ENCODE measurements at regions not wholly inside any gene's neighbourhood (a gene's known extent, or its start where the extent isn't known, plus 50 kb on each side); places are given as distances from the start of the nearest gene placed in this dataset.
"Not testable (repeated sequence)": the region's sequence is repeated elsewhere in the genome, so short reads cannot be mapped to it uniquely, and the experiment has no call there.

DNA sequence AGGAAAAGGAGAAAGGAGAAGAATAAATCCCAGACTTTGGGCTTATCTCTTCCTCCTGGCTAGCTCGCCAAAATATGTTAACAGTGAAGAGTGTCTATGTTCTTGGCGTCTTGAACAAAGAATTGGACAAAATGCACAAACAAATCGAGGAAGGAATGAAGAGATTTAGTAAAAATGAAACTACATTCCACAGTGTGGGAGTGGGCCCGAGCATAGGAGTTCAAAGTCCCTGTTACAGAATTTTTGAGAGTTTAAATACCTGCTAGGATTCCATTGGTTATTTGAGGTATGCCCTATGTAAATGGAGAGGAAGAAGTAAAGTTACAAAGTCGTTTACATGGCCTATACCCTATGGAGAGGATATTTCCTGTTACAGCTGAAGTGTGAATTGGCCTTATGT, 525.1 kb upstream of the CNTN5 start:
- ATAC-seq (ENCODE audit: low FRiP score) (no peak), DNase-seq (ENCODE audit: low spot score) (no peak)
- TF ChIP-seq, protein P1, sequence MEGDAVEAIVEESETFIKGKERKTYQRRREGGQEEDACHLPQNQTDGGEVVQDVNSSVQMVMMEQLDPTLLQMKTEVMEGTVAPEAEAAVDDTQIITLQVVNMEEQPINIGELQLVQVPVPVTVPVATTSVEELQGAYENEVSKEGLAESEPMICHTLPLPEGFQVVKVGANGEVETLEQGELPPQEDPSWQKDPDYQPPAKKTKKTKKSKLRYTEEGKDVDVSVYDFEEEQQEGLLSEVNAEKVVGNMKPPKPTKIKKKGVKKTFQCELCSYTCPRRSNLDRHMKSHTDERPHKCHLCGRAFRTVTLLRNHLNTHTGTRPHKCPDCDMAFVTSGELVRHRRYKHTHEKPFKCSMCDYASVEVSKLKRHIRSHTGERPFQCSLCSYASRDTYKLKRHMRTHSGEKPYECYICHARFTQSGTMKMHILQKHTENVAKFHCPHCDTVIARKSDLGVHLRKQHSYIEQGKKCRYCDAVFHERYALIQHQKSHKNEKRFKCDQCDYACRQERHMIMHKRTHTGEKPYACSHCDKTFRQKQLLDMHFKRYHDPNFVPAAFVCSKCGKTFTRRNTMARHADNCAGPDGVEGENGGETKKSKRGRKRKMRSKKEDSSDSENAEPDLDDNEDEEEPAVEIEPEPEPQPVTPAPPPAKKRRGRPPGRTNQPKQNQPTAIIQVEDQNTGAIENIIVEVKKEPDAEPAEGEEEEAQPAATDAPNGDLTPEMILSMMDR (IDR thresholded peaks at IDR 0.05) = no peak

DNA sequence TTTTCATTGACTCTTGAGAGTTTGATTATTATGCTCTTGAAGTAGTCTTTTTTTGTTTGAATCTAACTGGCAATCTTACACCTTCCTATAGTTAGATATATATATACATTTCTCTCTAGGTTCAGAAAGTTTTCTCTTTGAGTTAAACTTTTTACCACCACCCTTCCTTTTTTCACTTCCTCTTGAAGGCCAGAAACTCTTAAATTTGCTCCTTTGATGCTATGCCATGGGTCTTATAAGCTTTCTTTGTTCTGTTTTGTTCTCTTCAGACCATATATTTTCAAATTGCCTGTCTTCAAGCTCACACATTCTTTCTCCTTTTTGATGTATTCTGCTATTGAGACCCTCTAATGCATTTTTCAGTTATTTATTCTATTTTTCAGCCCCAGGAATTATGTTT, 513.5 kb upstream of the CNTN5 start:
- ATAC-seq (ENCODE audit: low FRiP score) (no peak), DNase-seq (ENCODE audit: low spot score) (no peak)
- TF ChIP-seq, protein P1 (IDR thresholded peaks at IDR 0.05) = no peak

DNA sequence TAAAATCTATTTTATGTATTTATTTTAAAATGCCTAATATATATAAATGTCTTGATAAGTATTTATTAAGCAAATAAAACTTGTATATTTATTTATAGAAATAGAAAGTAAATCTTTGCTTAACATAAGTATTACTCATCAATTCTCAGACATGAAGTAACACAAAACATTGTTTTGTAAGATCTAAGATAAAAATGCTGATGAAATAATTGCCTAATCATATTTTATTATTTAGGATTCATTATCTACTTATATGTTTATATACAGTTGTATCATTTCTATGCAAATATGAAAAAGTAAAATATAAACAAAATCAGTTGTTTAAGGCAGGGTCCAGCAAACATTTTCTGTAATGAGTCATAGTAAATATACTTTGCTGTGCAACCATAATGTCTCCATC, 507.8 kb upstream of the CNTN5 start:
- no peak for ATAC-seq (ENCODE audit: low FRiP score)
- TF ChIP-seq, protein P1 (IDR thresholded peaks at IDR 0.05) = no peak

DNA sequence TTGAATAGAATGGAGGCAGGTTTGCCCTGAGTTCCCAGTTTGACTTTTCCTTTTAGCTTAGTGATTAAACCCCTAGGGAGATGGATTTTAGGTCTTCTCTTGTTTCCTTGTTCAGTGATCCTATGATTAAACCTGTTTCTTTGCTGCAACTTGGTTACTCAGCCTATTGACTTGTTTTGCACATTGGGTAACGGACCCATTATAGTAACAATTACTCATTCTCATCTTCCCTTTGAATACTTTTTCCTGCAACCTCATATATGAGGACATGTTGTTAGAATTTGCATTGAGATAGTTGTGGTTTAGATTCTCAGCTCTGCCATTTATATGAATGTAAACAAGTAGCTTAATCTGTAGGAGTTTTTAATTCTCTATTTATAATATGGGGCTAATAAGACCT, 489.2 kb upstream of the CNTN5 start:
- DNase-seq (ENCODE audit: low spot score) = no peak
- TF ChIP-seq, protein P1 (IDR thresholded peaks at IDR 0.05) = no peak

More for the DNA sequence above, 507.8 kb upstream of the CNTN5 start:
- DNase-seq (ENCODE audit: low spot score) = no peak

DNA sequence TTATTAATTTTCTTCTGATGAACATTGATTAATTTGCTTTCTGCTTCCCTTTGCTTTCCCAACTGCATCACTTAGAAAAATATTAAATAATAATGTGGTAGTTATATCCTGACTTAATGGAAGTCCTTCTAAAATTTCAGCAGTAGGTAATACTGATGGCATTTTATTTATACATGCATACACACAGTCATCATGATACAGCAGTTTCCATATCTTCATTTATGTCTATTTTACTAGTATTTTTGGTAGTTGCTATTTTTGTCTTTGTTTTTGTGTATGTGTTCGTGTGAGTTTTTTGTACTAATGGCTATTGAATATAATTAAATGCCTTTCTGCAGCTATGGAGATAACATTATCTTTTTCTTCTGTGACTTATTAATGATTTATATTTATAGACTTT, 484.7 kb upstream of the CNTN5 start:
- TF ChIP-seq, protein P1 (IDR thresholded peaks at IDR 0.05) = no peak
- DNase-seq (ENCODE audit: low spot score) (no peak), ATAC-seq (ENCODE audit: low FRiP score) (no peak)

More for the DNA sequence above, 489.2 kb upstream of the CNTN5 start:
- no peak for ATAC-seq (ENCODE audit: low FRiP score)

DNA sequence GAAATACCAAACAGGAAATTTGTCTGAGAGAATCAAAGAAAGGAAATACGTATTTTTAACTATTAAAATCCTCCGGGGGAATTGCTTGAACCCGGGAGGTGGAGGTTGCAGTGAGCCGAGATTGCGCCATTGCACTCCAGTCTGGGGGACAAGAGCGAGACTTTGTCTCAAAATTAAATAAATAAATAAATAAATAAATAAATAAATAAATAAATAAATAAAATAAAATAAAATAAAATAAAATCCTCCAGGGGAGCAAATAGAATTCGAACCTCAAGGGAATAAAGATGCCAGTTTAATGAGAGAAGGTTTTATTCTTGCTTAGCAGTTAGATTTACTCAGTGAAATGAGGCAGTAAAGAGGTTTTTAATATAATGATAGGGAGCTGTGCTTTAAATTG, 482.4 kb upstream of the CNTN5 start:
- ATAC-seq (ENCODE audit: low FRiP score) = not testable (repeated sequence)

DNA sequence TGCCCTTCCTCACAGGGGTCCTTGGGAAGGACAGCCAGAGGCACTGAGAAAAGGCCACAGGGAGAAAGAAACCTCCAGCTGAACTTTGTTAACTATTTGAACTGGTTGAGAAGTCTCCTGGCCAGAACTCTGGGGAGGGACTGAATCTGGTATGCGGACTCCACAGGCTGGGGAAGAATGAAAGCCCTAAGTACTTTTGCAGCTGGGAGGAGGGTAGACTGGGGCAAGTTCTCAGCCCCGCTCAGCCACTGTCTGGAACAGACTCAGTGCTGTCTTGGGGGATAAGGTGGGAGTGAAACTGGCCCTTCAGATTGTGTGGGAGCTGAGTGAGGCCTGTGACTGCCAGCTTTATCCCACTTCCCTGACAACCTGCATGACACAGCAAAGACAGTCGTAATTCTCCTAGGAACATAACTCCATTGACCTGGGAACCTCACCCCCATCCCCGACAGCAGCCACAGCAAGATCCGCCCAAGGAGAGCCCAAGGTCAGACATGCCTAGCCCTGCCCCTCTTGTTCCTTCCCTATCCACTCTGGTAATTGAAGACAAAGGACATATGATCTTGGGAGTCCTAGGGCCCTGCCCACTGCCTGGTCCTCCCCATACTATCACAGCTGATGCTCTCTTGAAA, 475.1 kb upstream of the CNTN5 start:
- TF ChIP-seq, protein P1 (IDR thresholded peaks at IDR 0.05) = no peak
- ATAC-seq (ENCODE audit: low FRiP score) = no peak
- DNase-seq (ENCODE audit: low spot score) = no peak

More for the DNA sequence above, 482.4 kb upstream of the CNTN5 start:
- DNase-seq (ENCODE audit: low spot score) = not testable (repeated sequence)
